ENCODE measurements at regions not wholly inside any gene's neighbourhood (a gene's known extent, or its start where the extent isn't known, plus 50 kb on each side); places are given as distances from the start of the nearest gene placed in this dataset.
"Not testable (repeated sequence)": the region's sequence is repeated elsewhere in the genome, so short reads cannot be mapped to it uniquely, and the experiment has no call there.

DNA sequence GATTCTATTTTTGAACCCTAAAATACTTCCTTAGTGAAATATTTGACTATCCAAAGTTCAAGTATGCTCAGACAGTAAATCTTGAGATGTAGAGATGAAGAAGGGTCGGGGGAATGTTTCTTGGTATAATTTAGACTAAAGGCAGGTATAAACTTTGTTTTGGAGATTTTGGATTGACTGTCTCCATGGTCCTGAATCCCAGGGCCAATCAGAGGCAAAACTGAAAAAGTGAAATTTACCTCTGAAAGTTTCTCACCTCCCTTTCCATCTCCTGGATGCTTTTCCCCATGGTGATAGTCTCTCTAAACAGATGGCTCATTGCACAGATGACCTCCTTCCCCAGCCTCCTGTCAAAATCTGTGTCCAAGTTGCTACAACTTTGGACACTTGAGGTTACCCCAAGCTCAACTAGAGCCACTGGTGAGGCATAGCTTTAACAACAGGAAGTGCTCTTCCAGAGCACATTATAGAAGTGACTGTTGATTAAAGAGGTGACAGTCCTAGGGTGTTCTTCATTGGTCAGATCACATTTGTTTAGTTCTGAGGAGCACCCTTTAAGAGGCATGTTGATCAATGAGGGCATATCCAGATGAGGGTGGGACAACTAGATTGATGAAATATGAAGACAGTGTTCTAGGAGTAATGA is 128.4 kb downstream of the AKAP11 start:
- no peak for DNase-seq

DNA sequence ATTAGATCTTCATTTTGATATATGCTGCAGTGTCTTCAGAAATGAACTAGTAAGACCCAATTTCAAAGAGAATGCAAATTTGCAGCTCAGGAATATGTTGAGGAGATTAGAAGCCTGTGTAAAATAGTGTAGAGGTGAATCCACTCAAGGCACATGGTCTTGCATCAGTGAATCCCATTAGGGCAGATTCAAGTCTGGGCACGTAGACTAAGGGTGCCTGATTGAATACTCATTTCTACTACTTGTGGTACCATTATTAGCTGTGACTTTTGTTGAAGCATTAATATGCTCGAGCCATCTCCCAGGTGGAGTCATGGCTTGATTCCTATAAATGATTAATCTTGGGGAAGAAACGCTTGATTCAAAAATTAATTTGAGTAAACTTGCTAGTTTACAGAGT is 129.4 kb downstream of the AKAP11 start:
- peak; percentile 22 for DNase-seq

DNA sequence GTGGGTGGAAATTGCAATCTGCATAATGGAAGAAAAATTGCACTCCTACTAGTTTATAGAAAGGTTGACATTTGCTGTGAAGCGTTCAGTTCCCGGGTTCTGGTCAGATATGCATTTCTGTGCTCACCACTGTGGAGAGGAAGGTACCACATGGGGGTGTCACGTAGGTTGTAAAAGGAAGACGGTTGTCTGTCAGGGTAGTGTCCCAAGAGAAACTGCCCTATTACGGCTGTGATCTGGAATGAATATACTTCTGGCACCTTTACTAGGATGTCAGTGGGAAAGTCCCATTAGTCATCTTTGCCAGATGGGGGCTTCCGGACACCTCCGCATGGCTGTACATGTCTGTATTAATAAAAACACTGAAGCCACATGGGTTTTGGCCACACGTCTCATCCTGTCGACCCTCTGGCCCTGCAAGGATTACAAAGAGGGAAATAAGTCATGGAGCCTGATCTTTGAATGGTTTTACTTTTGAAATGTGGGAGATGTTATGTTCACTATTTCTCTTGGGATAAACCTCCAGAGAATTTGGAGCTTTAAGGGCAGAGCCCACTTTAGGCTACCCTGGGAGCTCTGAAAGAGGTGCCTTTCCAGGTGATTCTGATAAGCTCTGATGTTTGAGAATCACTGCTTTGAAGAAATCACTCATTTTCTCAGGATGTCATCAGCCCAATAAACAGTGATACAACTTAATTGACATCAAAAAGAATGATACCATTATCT is 133.9 kb downstream of the AKAP11 start:
- DNase-seq: no peak

- no peak for DNase-seq
These were observed 137.1 kb downstream of the AKAP11 start for GRCh38 chr13:42409075-42409474.

DNA sequence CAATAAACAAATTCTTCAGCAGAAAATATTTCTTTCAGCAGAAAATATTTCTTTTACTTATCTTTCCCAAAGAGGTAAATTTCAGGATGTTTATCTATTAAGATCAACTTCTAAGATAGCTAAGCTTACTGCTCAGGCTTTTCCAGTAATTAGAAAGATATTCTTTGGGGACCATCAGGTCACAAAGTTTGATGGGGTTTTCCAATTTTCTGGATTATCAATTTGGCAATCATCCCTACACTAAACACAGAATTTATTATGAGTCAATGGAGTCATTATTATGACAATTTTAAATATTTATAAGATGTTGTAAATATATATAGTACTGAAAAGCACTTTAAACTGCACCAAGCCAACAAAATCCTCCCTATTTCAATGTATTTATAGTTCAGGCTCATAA is 137.6 kb downstream of the AKAP11 start:
- no peak for DNase-seq

DNA sequence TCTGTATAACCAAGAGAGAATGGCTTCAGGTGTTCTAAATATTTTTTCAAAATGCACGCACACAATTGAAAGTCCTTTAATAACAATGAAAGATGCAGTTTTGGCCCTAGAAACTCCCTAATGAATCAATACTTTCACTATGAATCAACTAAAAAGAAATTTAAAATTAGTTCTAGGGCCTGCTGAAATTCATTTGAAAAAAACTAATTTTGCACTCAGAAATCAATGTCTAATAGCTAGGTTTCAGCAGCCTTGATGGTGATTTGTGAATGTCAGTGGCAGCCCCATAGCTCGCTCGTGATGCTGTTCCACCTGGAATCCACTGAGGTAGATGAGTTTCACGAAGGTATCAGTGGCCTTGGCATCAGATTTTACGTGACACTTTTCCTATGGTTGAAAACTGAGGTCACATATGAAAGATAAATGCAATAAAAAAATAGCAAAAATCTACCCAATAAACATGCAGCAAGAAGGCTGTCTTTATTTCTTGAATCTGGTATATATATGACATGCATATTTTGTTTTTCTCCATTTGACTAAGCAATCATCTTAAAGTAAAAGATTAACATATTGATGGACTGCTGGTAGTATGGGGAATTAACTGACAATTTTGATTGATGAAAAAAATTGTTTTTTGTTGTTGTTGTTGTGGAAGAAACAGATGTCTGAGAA is 141.0 kb downstream of the AKAP11 start:
- DNase-seq: no peak

- no peak for DNase-seq
These were observed 141.5 kb downstream of the AKAP11 start for GRCh38 chr13:42413484-42413815.

DNA sequence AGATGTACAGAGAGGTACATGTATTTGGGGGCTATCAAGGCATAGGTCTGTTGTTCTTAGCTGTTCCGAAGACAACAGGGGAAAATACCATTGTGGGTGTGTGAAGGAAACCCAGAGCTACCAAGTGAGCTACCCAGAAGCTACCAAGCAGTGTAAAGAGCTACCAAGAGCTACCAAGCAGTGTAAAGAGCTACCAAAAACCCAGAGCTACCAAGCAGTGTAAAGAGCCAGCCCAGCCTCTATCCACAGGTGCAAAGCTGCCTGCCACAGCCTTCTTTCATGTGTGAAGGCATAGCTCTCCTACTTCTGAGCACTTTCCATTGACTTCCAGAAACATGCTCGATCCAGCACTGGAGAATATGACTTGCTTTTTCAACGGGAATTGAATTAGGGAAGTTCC is 145.7 kb downstream of the AKAP11 start:
- no peak for DNase-seq

GRCh38 chr13:42418184-42418583 is 146.2 kb downstream of the AKAP11 start:
- DNase-seq: no peak

GRCh38 chr13:42420304-42420703 is 148.4 kb downstream of the AKAP11 start:
- DNase-seq: no peak

- no peak for DNase-seq
These were observed 150.7 kb downstream of the AKAP11 start for GRCh38 chr13:42422681-42423080.

DNA sequence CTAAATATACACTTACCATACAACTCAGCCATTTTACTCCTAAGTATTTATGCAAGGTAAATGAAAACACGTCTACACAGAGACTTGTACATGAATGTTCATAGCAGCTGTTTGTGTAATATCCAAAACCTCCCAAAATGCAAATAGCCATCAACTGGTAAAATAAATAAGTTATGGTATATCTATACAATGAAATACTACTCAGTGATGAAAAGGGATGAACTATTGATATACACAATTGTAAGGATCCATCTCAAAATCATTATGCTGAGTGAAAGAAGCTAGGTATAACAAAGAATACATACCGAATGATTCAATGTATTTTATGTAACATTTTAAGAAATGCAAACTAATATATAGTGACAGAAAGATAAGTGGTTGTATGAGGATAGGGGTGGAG is 149.8 kb upstream of the TNFSF11 start:
- DNase-seq: no peak

DNA sequence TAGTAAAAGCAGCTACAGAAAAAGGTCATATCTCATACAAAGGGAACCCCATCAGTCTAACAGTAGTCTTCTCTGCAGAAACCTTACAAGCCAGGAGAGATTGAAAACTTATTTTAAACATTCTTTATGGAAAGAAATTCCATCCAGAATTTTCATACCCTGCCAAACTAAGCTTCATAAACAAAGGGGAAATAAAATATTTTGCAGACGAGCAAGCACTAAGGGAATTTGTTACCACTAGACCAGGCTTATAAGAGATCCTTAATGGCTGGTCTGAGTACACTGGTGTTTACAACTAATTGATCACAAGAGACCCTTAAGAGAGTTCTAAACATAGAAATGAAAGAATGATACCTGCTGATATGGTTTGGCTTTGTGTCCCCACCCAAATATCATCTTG is 128.6 kb upstream of the TNFSF11 start:
- DNase-seq: no peak

DNA sequence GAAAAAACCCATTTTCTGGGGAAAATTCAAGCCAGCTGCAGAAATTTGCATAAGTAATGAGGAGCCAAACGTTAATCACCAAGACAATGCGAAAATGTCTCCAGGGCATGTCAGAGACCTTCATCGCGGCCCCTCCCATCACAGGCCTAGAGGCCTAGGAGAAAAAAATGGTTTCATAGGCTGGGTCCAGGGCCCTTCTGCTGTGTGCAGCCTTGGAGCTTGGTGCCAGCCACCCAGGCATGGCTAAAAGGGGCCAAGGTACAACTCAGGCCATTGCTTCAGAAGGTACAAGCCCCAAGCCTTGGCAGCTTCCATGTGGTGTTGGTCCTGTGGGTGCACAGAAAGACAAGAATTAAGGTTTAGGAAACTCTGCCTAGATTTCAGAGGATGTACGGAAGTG is 127.4 kb upstream of the TNFSF11 start:
- not testable (repeated sequence) for DNase-seq

DNA sequence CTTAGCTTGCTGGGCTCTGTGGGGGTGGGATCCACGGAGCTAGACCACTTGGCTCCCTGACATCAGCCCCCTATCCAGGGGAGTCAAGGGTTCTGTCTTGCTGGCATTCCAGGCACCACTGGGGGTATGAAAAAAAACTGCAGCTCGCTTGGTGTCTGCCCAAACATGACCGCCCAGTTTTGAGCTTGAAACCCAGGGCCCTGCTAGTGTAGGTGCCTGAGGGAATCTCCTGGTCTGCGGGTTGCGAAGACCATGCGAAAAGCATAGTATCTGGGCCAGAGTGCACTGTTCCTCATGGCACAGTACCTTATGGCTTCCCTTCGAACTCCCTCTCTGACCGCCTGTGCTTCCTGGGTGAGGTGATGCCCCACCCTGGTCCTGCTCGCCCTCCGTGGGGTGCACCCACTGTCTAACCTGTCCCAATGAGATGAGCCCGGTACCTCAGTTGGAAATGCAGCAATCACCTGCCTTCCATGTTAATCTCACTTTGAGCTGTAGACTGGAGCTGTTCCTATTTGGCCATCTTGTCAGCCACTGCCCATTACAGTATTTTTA is 120.8 kb upstream of the TNFSF11 start:
- DNase-seq: no peak

- no peak for DNase-seq
These were observed 119.2 kb upstream of the TNFSF11 start for GRCh38 chr13:42454749-42455148.

DNA sequence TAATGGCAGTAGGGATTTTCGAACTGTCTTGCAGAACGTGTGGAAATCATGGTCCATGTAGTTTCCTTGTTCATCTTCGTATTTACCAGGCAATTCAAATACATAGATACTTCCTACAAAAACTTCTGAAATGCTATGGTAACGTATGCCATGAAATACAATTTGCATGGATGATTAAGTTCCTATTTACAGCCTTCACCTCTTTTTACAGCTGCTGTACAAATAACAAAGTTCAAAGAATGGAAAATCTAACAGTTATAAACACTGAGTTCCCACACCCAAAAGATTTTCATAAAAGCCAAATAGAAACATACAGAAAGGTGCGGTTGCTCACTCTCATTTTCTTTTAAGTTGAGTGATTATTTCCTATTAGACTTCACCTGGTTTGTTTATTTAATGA is 115.8 kb upstream of the TNFSF11 start:
- DNase-seq: no peak

DNA sequence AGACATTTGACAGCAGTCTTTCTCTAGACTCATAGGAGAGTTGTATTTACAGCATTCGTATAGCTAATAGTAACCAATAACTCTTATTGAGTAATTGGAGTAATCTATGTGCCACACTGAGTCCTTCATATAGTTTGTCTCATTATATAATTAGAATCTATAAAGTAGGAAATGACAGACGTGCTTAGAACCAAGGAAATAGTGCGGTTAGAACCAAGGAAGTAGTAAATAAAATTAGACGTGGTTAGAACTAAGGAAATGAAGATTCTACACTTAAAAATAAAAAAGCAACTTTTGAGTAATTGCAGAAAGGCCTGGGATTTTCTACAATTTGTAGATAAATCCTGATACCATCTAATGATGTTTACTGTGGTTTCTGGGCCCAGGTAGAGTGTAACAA is 107.8 kb upstream of the TNFSF11 start:
- DNase-seq: no peak

DNA sequence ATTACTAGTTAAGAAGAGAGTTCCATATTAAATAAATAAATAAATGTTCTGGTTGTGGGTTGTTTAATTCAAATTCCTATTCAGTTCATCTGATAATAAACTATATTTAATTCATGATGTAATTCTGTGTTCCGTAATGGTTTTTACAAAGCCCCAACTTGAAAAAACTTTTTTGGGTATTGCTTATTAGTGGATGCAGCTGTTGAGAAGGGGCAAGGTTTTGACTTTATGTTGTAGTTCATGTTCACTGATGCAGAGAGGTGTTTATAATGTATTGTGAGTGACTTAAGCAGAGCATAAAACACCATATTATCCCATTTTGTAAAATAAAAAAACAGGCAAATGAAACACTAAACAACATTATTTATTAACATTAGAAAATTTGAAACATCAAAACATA is 107.3 kb upstream of the TNFSF11 start:
- no peak for DNase-seq

DNA sequence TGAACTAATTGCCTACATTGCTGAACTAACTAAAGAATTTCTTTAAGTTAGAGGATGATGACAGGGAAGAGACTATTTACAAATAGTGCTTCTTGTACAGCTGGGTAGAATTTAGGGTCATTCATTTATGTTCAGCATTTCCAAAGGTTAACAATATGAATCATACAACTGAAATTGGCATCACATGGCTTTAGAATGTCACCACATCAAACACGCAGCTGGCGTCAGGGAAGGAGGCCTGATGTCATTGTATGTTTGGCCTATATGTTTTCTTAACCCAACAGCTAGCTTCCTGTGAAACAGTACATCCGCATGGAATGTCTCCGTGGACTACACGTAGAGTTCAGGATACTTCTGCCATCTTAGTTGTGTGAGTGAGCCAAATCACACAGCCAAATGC is 99.0 kb upstream of the TNFSF11 start:
- DNase-seq: no peak

DNA sequence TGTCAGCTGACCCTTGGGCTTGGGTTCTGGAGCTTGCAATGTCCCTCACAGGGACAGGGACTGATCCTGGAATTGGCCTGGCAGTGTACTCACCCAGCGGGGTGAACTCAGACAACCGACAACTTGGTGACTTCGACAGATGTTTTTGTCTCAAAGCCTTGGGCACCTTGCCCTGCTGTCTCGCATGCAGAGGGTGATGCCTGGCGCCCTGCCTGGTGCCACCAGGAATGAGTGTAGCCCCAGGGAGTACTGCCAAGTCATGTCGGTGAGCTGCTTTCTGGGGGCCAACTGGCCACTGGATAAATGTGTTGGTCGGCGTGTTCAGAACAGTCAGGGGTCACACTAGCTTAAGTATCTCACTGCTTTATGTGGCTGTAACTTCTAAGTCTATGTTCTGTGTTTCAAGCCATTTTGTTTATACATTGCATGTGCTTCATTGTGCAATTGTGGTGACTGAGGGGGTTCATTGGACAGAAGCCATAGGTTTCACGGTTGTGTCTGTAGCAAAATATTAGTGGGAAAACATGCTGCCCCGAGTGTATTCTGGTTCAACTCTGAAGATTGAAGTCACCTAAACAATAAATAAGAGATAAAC is 96.3 kb upstream of the TNFSF11 start:
- DNase-seq: peak; percentile 20

- DNase-seq: no peak
These were observed 95.3 kb upstream of the TNFSF11 start for GRCh38 chr13:42478531-42479156.

- DNase-seq: no peak
These were observed 89.6 kb upstream of the TNFSF11 start for GRCh38 chr13:42484386-42484785.
